ENCODE measurements at regions not wholly inside any gene's neighbourhood (a gene's known extent, or its start where the extent isn't known, plus 50 kb on each side); places are given as distances from the start of the nearest gene placed in this dataset.

DNA sequence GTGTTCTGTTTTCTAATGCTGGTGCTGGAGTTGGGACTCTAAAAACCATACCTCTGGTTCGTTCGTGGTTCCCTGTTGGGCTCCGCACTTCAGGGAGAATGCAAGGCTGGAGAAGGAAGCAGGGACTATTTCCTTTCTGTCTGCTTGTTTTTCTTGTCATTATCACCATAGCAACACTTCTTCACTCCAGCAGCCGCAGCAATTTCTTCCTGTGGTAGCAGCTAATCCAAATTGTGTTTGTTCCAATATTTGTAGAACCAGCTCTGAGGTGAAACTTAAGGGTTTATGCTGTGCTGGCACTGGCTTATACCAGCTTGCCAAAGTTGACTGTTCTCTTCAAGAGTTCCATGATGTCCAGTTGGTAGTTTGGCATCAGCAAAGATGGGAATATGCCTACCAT lies 301.4 kb upstream of the SYT4 start:
- TF ChIP-seq POLR2AphosphoS5 (IDR thresholded peaks at IDR 0.05) (no peak), EP300 (IDR thresholded peaks at IDR 0.05) (no peak), POLR2A (IDR thresholded peaks at IDR 0.05) (no peak)
- TF ChIP-seq, protein P1, sequence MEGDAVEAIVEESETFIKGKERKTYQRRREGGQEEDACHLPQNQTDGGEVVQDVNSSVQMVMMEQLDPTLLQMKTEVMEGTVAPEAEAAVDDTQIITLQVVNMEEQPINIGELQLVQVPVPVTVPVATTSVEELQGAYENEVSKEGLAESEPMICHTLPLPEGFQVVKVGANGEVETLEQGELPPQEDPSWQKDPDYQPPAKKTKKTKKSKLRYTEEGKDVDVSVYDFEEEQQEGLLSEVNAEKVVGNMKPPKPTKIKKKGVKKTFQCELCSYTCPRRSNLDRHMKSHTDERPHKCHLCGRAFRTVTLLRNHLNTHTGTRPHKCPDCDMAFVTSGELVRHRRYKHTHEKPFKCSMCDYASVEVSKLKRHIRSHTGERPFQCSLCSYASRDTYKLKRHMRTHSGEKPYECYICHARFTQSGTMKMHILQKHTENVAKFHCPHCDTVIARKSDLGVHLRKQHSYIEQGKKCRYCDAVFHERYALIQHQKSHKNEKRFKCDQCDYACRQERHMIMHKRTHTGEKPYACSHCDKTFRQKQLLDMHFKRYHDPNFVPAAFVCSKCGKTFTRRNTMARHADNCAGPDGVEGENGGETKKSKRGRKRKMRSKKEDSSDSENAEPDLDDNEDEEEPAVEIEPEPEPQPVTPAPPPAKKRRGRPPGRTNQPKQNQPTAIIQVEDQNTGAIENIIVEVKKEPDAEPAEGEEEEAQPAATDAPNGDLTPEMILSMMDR (IDR thresholded peaks at IDR 0.05): no peak

All from suprapubic skin (tissue), 4 donors.